PC-3 (cell line): ENCODE measurements at regions not wholly inside any gene's neighbourhood (a gene's known extent, or its start where the extent isn't known, plus 50 kb on each side); places are given as distances from the start of the nearest gene placed in this dataset.

ENCODE experiments used
- CTCF ChIP-seq: fragments of 300-600 bp; sonication (generic); conservative IDR thresholded peaks from 2 replicates; pipeline ENCODE4 v1.5.1; 2017; ENCODE audit warnings: antibody characterized with exemption, low read depth, mild to moderate bottlenecking, low read length
- EZH2 ChIP-seq: fragments of 300-600 bp; sonication (generic); IDR thresholded peaks from one replicate; pipeline ENCODE4 v1.6.1; 2017; ENCODE audit warnings: antibody characterized with exemption, mild to moderate bottlenecking, low read length; ENCODE audit not compliant: unreplicated experiment

DNA sequence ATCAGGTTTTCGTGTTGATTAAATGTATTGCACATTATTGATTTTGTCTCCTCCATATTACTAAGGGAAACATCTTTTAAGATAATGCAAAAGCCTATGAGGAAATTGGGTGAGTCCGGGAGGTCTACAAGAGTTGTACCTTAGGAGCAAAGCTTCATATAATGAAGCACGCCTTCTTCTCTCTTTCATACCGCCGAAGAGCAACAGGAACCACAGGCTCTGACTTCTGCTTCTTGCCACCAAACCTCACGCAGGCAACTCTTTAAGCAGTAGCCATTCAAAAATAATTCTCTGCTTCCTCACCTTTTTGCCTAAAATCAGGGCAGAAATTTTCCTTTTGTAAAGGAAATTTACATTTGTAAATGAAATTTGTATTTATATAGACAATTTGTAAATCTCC lies 139.6 kb downstream of the SPRY1 start:
- no peak for TF ChIP-seq CTCF
- no peak for TF ChIP-seq EZH2
